ENCODE measurements at regions not wholly inside any gene's neighbourhood (a gene's known extent, or its start where the extent isn't known, plus 50 kb on each side); places are given as distances from the start of the nearest gene placed in this dataset.

DNA sequence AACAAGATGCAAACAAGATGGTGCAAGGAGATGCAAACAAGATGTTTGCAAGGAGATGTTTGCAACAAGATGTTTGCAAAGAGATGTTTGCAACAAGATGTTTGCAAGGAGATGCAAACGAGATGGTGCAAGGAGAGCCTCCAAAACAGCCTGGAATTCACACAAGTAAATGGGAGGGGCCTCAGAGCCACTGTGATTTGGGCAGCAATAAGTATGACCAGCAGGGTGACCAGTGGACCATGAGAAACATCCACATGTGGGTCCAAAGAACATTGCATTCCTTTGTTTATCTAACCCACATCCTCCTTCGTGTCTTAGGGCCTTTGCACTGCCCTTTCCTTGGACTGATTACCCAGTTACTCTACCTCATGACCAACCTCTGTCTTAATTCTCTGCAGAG lies 162.9 kb downstream of the PLPP3 start:
- DNase-seq = no peak

DNA sequence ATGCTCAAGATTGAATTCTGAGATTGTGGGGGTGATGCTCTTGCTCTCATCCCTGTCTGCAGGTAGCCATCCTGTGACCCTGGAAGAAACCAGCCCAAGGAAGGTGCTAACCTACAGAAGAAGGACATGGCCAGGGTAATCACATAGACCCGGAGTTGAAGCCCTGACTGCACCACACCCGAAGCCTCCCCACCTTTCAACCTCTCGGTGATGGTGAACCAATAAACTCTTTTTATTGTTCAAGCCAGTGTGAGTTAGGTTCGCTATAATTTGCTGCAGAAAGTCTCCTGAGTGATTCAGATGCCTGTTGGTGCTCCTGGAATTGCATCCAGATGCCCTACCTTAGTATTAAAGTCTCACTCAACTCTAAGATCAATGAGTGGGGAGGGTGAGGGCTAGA lies 163.6 kb downstream of the PLPP3 start:
- DNase-seq = no peak

DNA sequence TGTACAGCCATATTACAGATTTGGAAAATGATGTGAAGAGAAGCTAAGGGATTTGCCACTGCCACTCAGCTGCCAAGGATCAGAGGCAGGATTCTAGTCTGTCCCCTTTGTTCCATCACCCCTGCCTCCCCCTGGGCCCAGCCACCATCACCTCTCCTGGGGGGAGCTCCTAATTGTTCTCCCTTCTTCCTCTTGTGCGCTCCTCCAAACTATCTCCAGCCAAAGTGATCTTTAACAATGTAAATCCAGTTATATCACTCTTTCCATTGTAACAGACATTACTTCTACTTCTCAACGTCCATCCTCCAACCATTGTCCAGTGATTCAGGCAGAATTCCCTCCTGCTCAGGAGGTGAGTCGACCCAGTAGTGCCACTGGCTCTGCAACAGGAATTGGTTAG lies 164.1 kb downstream of the PLPP3 start:
- DNase-seq = no peak

DNA sequence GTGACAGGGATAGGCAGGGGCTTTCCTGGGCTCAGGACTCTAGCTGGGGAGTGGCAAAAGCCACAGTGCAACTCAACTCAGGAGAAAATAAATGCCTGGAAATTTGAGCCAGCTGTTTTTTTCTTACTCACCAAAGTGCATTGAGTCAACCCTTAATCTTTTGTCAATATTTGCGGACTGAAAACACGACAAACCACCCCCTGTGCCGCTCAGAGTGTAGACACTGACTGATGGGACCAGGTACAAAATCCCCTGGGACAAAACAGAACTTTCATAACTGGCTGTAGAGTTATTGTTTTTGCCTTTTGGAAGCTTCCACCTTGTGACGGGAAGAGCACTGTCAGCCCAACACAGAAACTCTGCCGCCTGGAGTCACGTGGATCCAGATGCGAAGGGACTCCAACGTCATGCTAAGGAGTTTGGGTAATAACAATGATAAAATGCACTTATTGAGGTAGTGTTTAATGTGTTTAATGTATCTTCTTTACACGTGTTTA lies 164.6 kb downstream of the PLPP3 start:
- DNase-seq = no peak

DNA sequence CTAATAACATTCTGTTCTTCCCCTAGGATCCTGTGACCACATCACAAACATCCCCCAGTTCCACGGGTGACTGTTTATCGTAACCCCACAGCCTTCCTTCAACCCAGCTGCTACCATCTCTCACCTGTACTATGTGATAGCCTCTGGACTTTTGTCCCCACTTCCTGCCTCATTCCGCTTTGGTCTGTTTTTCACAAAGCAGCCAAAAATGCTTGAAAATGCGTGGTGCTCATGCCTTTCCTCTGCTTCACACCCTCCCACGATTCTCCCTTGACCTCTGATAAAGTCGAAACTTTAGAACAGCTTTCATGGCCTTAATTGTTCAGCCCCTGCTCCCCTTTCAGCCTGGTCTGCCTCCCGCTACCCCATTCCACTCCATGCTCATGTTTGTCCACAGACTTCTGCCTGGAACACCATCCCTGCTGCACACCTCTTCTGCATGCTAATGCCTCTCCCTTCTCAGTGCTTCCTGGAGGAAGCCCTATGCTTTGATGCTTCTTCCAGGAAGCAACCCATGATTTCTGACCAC lies 165.6 kb downstream of the PLPP3 start:
- no peak for DNase-seq

DNA sequence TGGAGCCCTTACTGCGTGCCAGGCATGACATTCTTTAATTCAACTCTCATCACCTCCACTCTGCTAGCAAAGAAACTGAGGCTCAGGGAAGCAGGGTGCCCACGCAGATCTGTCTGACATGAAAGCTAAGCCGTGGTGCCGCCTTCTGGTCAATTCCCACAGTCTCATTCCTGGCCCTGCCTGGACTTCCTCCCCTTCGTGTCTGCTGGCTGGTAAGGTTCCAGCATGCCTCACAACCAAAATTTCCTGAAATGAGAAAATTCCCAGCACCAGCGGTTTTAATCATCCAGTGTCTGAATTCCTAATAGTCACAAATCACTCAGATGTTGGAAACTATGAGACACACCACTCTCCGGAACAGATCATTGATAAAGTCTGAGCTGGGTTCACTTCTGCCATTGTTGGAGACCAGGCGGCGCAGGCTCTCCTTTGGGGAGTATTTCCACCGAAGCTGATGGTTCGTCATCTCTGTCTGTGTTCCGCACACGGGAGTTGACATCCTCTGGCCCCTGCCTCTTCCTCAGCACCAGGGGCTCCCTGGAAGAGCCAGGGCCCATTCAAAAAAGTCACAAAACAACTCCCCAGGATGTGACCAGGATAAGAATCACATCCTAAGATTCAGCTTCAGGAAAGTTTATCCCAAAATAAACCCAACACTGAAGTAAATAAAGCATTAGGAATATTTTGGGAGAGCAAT lies 167.7 kb downstream of the PLPP3 start:
- no peak for DNase-seq

DNA sequence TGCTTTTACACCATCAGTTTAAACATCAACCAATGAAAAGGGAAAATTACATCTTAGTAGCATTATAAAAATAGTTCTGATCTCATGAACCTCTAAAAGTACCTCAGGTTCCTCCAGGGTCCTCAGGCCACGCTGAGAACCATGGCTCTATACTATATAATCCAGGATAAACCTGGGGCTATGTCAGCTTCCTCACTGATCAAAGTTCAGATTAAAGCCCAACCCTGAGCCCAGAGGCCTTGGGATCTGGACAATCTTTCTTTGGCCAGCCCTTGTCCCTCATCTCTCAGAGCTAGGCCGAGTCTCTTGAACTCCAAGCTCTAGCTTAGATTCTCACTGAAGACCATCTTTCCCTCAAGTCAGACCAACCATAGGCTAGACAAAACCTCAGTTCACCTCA lies 168.3 kb downstream of the PLPP3 start:
- DNase-seq = no peak

DNA sequence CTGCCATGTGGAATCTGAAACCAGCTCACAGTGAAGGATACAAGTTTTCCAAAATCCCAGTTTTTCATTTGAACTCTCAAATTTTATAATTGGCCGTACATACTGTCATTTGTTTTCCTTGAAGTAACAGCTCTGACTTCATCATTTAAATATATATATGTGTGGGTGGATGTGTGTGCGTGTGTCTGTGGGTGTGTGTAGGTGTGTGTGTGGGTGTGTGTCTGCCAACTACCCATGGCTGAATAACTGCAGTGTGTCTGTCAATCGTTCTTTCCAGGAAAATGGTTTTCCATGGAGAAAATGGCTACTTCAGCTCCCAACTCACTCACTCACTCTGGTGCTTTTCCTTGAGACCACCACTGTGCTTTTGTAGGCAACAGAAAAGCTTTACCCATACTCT lies 169.0 kb downstream of the PLPP3 start:
- no peak for DNase-seq

DNA sequence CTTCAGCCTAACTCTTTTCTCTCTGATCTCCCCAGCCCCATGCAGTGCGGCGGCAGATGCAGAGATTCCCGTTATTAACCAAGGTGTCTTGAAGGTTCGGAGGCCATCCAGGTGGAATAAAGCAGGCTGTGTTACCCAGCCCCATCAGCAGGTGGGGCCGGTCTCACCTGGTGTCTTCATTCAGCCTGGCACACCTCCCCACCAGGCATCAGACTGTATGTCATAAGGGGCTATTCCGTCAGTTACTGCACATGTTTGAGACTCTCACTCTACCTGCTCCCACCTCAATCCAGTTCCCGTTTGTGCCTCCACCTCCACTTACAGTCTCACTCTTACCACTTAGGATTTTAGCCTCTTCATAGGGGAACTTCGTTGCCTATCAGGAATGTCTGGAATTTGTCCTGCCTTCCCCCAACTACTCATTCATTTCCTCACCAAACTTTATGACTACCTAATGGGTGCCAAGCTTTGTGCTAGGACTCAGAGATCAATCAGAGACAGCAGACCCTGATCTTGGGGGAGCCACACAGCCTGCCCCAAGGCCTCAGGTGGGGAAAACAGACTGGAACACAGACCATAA lies 170.2 kb downstream of the PLPP3 start:
- DNase-seq = no peak

DNA sequence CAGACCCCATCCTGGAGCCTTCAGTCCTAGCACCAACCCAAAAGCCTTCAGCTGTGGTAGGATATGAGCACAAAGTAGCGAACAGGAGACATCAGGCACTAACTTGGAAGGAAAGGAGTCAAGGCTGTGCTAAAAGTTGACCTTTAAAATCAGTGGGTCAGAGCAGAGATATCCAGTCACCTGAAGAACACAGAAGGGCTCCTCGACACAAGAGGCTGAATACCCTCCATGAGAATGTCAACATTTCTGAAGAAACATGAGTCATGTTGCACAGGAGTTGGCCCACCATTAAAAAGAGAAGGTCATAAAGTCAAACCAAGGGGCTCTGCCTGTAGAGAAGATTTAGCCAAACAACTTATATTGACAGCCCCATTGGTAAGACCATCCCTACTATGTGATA lies 172.5 kb downstream of the PLPP3 start:
- DNase-seq = no peak

DNA sequence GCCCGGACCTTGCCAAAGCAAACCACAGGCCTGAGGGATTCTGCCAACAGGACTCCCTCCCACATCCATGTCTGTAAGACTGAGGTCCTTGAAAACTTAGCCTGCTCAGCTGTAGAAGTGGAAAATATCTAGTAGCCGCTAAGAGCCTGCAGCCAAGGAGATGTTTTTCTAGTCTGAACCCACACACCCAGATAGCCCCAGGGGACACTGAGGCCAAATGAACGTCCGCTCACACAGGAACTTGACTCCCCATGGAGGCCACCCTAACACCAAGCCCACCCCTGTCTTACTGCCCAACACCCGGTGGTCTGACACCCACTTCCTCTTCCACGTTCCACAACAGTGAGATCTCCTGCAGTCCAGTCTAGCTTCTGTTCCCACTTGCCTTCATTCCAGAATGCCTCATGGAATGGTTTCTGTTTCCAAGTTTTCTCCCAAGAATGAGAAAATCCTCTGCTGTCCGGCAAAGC lies 174.8 kb downstream of the PLPP3 start:
- DNase-seq = no peak

DNA sequence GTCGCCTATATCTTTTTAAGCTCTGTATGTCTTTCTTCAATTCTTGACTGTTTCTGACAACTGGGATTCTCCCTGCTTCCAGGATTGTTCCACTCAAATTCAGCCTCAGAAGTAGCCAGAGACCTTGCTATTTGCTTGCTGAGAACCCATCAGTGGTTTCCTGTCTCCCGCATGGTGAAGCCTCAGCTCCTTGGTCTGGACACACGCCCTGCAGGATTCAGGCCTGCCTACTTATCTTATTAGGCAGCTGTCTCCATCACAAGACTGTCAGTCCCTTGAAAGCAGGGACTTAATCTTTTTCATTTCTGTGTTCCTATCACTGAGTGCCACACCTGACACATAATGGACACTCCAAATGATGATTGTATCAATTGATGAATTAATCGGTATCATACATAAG lies 175.3 kb downstream of the PLPP3 start:
- no peak for DNase-seq

DNA sequence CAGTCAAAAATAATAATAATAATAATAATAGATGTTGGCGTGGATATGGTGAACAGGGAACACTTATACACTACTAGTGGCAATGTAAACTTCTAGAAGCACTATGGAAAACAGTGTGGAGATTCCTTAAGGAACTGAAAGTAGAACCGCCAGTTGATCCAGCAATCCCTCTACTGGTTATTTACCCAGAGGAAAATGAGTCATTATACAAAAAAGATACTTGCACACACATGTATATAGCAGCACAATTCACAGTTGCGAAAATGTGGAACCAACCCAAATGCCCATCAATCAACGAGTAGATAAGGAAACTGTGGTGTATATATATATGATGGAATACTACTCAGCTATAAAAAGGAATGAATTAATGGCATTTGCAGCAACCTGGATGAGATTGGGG lies 176.0 kb downstream of the PLPP3 start:
- DNase-seq = no peak

DNA sequence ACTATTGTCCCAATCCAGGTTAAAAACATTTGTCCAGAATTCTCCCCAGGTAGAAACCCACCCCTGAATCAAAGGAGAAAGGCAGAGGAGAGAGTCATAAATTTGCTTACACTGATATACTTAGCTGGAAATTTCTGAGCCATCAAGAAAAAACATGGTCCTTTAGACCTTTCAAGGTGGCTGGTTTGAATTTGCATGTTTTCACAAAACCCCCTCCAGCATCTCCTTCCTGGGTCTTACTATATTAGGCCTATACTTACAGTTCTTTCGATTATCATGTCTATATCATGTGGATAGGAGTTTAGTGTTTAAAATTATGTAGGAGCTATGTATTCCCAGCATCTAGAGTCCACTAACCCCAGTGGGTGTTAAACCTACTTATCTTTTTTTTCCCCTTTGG lies 178.2 kb downstream of the PLPP3 start:
- no peak for DNase-seq

DNA sequence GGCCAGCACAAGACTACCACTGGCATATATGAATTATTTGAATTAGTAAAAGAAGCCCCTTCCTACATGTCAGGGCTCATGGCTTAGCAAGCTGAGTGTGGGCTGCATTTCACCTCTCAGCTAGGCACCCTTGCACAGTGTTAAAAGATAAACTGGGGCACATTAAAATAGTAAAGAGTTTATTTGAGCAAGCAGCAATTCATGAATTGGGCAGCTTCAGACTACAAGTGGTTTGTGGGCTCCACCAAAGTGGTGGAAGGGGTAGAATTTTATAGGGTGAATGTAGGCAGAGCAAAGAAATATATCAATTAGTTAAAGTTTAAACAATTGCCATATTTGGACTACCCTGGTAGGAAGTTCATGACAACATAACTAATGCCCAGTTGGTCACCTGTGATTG lies 178.8 kb downstream of the PLPP3 start:
- DNase-seq = no peak

DNA sequence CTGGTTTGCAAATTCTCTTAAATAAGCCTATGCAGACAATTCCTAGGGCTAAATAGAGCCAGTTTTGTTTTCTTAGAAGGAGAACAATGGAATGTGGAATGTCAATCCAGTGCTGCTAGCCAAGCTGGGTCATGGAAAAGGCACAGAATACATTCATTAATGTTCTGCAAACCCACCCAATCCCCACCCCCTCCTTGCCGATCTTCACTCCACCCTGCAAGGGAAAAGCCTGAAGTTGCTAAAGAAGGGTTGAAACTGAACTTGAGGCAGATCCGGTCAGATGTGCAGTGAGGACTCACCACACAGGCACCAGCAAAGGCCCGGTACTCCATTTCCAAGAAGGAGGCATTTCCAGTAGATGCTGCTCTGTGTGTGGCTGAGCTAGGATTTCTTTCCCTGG lies 179.6 kb downstream of the PLPP3 start:
- DNase-seq = no peak

DNA sequence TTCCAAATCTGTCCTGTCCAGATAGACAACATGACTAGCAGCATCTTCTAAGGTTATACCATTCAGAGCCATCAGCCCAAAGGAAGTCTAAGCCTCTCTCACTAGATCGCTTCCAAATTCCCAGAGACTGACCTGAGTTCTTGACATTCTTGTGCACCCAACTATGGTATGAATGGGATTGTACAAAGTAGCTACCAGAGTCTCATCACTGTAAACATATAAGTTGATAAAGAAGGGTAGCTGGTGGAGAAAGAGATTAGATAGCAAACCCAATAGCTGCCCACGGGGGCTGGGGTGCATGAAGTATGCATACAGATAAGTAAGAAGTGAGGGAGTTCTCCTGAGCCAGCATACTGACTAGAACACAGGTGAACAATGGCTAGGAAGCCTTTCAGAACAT lies 180.0 kb downstream of the PLPP3 start:
- DNase-seq = no peak

DNA sequence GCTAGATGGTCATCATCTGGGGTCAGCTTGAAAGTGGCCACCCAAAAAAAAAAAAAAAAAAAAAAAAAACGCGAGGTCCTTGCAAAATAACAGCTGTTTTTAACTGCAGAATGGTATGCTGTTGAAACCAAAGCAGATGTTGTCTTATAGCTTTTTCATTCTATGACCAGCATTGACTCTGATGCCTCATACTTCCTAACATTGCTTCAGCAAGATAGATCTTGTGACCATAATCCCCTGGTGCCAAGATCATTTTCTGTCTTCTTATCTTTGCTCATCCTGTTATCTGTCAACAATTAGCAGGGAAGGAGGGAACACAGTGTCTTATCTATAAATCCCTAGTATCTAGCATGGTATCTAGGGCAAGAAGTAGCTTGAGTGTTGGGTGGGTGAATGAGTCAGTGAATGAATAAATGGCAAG lies 181.5 kb downstream of the PLPP3 start:
- no peak for DNase-seq

DNA sequence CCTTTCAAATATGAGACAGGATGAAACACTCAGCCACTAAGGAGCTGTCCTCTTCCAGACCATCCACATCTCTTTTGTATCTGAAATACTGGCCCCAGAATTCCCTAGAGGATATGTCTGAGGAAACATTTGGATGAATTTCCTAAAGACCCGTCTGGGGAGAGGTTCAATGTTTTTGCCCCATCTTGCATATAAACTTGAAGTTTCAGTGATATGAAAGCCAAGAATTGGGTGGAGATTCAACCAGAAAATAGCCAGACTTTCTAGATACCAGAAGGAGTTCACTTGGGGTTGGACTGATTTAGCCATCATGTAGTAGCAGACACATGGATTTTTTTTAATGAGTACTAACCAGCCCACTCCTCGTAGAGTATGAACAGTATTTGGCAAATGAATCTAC lies 182.0 kb downstream of the PLPP3 start:
- no peak for DNase-seq

DNA sequence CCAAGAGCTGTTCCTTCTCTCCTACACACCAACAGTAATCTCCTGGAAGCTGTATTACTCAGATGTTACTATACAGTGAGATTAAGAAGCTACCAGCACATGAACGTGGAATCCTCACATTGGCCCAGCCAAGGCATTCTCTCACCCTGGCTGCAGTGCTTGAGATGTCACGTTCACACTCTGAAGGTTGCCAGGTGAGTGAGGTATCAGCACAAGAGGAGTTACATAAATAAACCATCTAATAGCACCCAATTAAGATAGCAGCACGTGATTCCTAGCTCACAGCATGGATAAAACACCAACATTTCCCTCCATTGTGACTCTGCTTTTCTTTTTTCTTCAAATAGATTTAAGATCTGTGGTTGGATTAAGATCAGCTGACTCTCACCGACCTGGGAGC lies 182.8 kb downstream of the PLPP3 start:
- DNase-seq = no peak

DNA sequence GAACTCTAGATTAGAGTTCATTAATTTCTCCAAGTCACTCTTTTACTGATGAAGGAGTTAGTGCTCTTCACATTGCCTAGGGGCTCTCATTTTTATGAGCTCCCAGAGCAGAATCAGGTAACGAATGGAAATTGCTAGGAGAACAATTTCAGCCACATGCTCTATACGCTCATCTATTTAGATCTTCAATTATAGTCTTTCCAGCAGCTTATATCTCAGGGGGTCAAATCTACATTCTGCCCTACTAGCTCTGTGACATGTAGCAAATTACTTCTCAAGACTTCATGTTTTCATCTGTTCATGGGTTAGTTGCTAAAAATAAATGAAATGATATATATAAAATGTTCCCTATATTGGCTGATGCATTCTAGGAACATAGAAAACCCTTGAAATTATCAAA lies 183.6 kb downstream of the PLPP3 start:
- DNase-seq = no peak

DNA sequence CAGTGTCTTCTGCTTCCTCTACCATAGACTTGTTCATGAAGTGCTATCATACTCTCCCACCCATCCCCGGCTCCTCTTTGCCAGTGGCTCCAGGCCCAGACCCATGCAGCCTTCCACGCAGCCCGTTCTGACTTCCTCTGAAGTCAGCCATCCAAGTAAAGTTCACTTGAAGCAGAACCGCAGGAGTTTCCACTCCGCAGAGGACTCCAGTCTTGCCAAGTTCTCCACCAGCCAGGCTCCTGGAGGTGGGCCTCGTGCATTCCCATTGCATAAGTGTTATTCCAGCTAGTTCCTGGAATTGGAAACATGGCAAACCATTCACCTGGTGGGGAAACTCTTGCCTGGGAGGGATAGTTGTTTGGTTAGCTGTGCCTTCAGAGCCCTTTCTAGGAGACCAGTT lies 185.1 kb downstream of the PLPP3 start:
- DNase-seq = no peak

DNA sequence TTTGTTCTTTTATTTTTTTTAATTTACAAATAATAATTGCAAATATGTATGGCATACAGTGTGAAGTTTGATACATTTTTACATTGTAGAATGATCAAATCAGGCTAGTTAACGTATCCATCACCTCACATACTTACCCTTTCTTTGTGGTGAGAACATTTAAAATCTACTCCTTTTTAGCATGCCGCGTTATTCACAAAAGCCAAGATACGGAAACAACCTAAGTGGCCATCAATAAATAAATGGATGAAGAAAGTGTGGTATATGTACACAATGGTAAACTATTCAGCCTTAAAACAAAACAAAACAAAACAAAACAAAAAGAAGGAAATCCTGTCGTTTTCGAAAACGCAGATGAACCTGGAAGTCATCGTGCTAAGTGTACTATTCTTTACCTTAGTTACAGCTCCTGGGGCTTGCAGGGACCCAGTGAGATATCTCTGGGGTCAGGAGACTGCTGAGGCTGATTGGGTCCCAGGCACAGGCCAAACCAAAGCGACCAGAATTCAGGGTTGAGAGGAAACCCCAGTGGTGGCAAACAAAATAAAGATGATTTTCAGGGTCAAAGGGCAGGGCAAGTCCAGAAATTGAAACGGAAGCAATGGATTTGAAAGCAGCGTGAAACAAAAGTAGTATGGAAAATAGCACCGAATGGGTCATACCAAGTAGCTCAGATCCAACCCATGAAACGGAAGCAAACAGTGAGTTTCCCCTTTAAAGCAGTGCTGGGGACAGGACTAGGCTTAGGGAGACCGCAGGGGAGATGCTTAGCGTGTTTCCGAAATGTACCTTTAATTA lies 188.2 kb downstream of the PLPP3 start:
- no peak for DNase-seq

All from activated CD4-positive, alpha-beta T cell treated with anti-CD3 and anti-CD28 coated beads, Interleukin-2, amount 50 U/mL, for 4 hours (primary cell).